Activated T-cell treated with anti-CD3 and anti-CD28 coated beads, Interleukin-2, amount 50 U/mL, for 4 hours (primary cell): ENCODE measurements at regions not wholly inside any gene's neighbourhood (a gene's known extent, or its start where the extent isn't known, plus 50 kb on each side); places are given as distances from the start of the nearest gene placed in this dataset.
"Not testable (repeated sequence)": the region's sequence is repeated elsewhere in the genome, so short reads cannot be mapped to it uniquely, and the experiment has no call there.

Source experiments
- ATAC-seq, 2 donors: fragments of 200-7000 bp; cut with Tn5 transposase; one replicate each; pipeline ENCODE4 v1.10.0; 2021
- DNase-seq: peaks from one replicate; pipeline ENCODE4 v3.0.0-alpha.2; 2020
- H3K27me3 Mint-ChIP-seq: one replicate; pipeline ENCODE4 v1.8.0; 2021; ENCODE audit warnings: low read depth, mixed read lengths
- H3K36me3 Mint-ChIP-seq: one replicate; pipeline ENCODE4 v1.8.0; 2022; ENCODE audit warnings: mixed read lengths; ENCODE audit not compliant: insufficient read depth
- H3K4me1 Mint-ChIP-seq: one replicate; pipeline ENCODE4 v1.8.0; 2021; ENCODE audit warnings: low read depth, mixed read lengths
- H3K4me3 Mint-ChIP-seq: one replicate; pipeline ENCODE4 v1.8.0; 2021; ENCODE audit warnings: mild to moderate bottlenecking, moderate library complexity, mixed read lengths
- H3K9me3 Mint-ChIP-seq: one replicate; pipeline ENCODE4 v1.8.0; 2021; ENCODE audit warnings: mixed read lengths

DNA sequence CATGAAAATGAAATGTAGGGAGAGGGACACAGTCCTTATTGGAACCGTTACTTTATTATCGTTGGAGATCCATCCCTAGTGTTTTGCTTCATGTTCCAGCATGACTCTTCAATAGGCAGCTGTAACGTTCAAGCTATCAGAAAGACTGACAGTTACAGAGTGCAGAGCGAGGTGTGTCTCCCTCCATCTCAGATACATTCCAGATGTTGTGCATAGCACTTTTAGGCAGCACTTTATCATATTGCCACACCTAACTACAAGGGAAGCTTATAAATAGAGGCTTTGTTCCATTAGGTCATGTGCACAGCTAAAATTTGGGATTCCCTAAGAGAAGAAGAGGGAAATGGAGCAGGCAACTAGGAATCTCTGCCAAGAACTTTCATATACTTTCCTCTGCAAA lies 1009.6 kb downstream of the ROBO2 start:
- no peaks in the 10 kb centered on the region for H3K27me3 Mint-ChIP-seq
- ATAC-seq, result no peak

DNA sequence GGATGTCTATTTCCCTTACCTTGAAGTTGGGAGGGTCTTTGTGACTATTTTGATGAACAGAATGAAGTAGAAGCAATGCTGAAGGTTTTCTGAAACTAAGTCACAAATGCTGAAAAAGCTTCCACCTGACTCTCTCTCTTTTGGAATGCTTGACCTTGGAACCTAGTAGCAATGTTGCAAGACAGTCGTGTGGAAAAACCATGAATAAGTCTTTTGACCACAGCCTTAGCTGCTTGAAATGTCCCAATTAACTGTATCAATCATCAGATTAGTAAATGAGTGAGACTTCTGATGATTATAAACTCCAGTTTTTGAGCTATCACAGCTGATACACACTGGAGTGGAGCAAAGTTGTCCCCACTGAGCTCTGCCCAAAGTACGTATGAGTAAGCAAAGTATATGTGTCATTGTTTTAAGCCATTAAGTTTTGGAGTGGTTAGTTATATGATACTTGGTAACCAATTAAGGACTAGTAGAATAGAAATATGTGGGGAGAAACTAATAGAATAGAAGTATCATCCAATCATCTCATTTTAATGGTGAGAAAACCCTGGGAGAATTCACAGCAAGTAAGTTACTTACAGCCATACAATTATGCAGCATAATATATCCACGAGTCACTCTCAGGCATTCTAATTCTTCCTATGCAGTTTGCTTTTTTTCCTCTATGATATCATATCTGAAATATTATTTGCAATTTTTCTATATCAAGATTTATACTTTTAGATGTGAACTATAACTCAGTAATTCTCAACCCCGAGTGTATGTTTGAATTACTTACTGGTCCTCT lies 1010.6 kb downstream of the ROBO2 start:
- H3K4me1 Mint-ChIP-seq, result no peaks in the 10 kb centered on the region
- H3K9me3 Mint-ChIP-seq, result no peaks in the 10 kb centered on the region
- H3K27me3 Mint-ChIP-seq, result no peaks in the 10 kb centered on the region
- H3K4me3 Mint-ChIP-seq, result no peak overlapping the region
- H3K36me3 Mint-ChIP-seq, result no peaks in the 10 kb centered on the region
- no peak for DNase-seq
- ATAC-seq, result no peak

More for the DNA sequence above, 1009.6 kb downstream of the ROBO2 start:
- Mint-ChIP-seq H3K4me3 (no peak overlapping the region), H3K9me3 (peaks cover 5% of the 10 kb centered on the region), H3K4me1 (no peaks in the 10 kb centered on the region), H3K36me3 (no peaks in the 10 kb centered on the region)
- DNase-seq, result no peak

DNA sequence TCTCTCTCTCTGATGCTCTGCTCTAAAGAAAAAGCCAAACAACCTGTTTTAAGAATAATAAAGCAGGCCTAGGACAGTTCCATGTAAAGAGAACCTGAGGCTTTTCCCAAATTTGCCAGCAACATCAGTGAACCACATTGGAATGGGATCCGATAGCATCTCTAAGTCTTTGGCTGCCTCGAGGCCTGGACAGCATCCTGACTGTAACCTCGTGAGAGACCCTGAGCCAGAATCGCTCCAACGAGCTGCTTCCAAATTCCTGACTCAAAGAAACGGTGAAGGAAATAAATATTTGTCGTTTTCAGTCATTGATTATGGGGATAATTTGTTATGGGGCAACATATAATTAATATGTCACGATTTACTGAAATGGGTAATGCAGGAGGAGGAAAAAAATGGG lies 1012.8 kb downstream of the ROBO2 start:
- Mint-ChIP-seq H3K36me3 (no peaks in the 10 kb centered on the region), H3K9me3 (peaks cover 4% of the 10 kb centered on the region), H3K4me3 (no peak overlapping the region), H3K4me1 (no peaks in the 10 kb centered on the region), H3K27me3 (no peaks in the 10 kb centered on the region)
- DNase-seq (no peak), ATAC-seq (no peak)

DNA sequence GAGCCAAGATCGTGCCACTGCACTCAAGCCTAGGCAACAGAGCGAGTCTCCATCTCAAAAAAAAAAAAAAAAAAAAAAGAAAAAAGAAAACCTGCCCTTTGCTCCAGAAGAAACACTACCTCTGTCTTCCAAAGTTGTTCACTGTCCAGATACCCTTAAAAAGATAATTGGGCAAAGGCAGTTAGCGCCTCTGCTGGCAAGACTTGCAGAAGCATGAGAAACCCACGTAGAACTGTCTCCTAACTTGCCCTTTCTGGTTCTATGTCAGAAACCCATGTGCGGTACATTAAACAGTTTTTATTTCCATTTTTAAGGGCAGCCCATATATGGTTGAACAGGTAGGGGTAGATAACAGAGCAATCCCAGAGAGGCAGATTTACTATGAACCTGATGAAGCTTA lies 1026.4 kb downstream of the ROBO2 start:
- ATAC-seq (no peak), DNase-seq (no peak)
- Mint-ChIP-seq H3K27me3 (no peaks in the 10 kb centered on the region), H3K9me3 (peaks cover 8% of the 10 kb centered on the region), H3K4me1 (no peaks in the 10 kb centered on the region), H3K4me3 (no peak overlapping the region), H3K36me3 (no peaks in the 10 kb centered on the region)

DNA sequence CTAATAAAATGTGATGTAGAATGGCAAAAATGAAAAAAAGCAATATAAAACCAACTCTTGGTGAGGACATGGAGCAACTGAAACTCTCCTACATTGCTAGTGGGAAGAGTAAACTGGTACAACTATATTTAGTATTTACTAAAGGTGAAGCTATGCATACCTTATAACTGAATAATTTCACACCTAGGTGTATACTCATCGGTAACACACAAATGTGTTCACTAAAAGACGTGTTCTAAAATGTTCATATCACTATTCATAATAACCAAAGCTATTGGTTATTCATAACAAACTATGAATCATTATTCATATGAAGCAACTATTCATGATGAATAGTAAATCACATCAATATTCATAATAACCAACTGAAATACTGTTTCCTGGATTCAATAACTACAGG lies 1030.3 kb downstream of the ROBO2 start:
- Mint-ChIP-seq H3K4me3 (no peak overlapping the region), H3K4me1 (no peaks in the 10 kb centered on the region), H3K9me3 (peaks cover 12% of the 10 kb centered on the region), H3K36me3 (no peaks in the 10 kb centered on the region), H3K27me3 (no peaks in the 10 kb centered on the region)
- ATAC-seq (no peak), DNase-seq (no peak)

DNA sequence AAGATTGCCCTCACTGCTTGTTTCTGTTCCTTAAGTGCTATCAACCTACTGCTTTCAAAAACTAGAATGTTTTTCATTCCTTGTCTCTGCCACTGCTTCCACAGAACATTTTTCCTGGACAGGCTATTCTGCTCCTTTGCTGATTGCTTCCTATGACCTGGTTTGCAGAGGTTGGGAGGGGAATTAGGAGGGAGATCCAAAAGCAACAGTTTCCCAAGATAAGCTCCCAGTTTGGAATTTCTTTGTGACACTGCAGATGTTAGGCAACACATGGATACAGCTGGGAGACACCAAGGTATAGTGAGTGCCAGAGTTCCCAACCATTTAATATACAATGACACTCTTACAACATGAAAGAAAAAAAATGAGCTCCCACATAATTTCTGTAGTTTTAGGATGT lies 1036.5 kb downstream of the ROBO2 start:
- Mint-ChIP-seq H3K9me3 (peaks cover 29% of the 10 kb centered on the region), H3K4me1 (no peaks in the 10 kb centered on the region), H3K36me3 (no peaks in the 10 kb centered on the region), H3K27me3 (no peaks in the 10 kb centered on the region), H3K4me3 (no peak overlapping the region)
- DNase-seq, result no peak
- ATAC-seq, result no peak

DNA sequence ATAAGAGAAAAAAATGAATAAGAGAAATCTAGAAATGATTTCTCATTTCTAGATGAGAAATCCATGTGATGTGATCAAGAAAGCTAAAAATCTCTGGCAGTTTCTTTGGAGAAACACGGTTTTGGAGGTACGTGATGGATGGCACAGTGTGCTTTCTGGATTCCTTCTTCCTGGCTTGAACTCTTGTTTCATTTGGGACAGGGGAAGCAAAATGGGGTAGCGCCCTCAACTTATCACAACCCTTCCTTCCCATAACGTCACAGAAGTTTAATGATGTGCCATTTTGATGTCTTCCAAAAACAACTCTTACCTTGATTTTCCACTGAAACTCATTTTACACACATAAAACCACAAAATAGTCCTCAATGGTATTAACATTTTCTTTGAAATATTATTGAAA lies 1037.3 kb downstream of the ROBO2 start:
- Mint-ChIP-seq H3K36me3 (no peaks in the 10 kb centered on the region), H3K4me3 (no peak overlapping the region), H3K9me3 (peaks cover 29% of the 10 kb centered on the region), H3K4me1 (no peaks in the 10 kb centered on the region), H3K27me3 (no peaks in the 10 kb centered on the region)
- no peak for DNase-seq
- no peak for ATAC-seq

DNA sequence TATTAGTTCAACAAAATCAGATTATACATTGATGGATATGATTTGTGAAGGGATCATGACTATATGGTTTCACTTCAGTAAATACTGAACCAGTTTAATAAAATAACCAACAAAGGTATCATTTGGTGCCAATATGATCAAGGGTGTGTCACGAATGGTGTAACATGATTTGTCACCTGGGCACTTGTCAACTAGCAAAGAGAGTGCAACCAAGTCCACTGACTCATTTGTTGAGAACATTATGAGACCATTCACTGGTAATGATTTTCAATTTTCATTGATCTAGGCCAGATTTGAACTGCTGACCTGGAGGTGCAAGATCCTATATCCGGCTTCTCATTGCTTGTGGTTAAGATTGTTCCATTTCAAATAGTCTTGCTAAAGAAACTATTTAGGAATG lies 1037.9 kb downstream of the ROBO2 start:
- Mint-ChIP-seq H3K27me3 (no peaks in the 10 kb centered on the region), H3K9me3 (peaks cover 29% of the 10 kb centered on the region), H3K4me3 (no peak overlapping the region), H3K4me1 (no peaks in the 10 kb centered on the region), H3K36me3 (no peaks in the 10 kb centered on the region)
- DNase-seq, result no peak
- no peak for ATAC-seq

DNA sequence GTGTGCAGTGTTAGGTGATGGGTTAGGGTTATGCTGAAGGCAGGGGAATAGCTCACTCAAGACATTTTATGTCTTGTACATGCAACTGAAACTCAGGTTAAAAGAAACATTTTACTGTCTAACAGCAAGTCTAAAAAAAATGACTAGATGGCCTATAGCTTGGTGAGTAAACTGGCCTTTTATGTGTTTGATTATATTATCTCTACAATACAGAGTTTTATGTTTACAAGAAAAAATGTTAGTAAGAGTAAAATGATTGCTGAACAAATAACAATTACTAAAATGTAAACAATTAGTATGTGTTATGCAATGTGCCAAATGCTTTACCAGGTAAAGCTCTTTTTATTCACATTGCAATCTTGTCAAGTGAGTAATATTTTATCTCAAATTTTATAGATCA lies 1039.6 kb downstream of the ROBO2 start:
- H3K4me3 Mint-ChIP-seq, result no peak overlapping the region
- no peak for DNase-seq
- H3K27me3 Mint-ChIP-seq, result no peaks in the 10 kb centered on the region
- no peaks in the 10 kb centered on the region for H3K36me3 Mint-ChIP-seq
- H3K9me3 Mint-ChIP-seq, result peaks cover 22% of the 10 kb centered on the region
- no peaks in the 10 kb centered on the region for H3K4me1 Mint-ChIP-seq
- ATAC-seq, result no peak

DNA sequence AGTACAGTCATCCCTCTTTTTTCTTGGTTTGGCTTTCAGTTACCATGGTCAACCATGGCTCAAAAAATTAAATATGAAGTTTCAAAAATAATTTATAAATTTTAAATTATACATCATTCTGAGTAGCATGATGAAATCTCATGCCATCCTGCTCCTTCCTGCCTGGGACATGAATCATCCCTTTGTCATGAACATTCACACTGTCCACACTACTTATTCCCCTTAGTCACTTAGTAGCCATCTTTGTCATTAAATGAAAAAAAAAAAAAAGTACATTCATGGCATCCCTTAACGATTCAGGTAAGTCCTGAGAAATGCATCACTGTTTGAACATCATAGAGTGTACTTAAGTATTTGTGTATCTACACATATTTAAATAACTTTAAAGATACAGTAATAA lies 1046.3 kb downstream of the ROBO2 start:
- H3K27me3 Mint-ChIP-seq, result no peaks in the 10 kb centered on the region
- no peaks in the 10 kb centered on the region for H3K36me3 Mint-ChIP-seq
- H3K4me1 Mint-ChIP-seq, result no peaks in the 10 kb centered on the region
- peaks cover 5% of the 10 kb centered on the region for H3K9me3 Mint-ChIP-seq
- ATAC-seq, result no peak
- no peak overlapping the region for H3K4me3 Mint-ChIP-seq
- no peak for DNase-seq

DNA sequence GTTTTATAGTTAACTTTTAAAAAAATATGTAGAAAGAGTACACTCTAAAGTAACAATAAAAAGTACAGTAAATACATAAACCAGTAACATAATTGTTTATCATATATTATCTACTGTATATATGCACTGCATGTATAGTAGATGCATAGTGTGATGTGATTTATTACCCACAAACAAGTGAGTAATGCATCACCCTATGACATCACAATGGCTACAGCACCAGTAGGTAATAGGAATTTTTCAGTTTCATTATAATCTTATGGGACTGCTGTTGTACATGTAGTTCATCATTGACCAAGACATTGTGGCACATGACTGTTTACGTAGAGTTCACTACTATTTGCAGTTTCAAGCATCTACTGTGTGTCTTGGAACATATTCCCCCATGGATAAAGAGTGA lies 1047.2 kb downstream of the ROBO2 start:
- peaks cover 9% of the 10 kb centered on the region for H3K9me3 Mint-ChIP-seq
- no peaks in the 10 kb centered on the region for H3K27me3 Mint-ChIP-seq
- ATAC-seq, result no peak
- H3K36me3 Mint-ChIP-seq, result no peaks in the 10 kb centered on the region
- H3K4me1 Mint-ChIP-seq, result no peaks in the 10 kb centered on the region
- no peak overlapping the region for H3K4me3 Mint-ChIP-seq
- no peak for DNase-seq

DNA sequence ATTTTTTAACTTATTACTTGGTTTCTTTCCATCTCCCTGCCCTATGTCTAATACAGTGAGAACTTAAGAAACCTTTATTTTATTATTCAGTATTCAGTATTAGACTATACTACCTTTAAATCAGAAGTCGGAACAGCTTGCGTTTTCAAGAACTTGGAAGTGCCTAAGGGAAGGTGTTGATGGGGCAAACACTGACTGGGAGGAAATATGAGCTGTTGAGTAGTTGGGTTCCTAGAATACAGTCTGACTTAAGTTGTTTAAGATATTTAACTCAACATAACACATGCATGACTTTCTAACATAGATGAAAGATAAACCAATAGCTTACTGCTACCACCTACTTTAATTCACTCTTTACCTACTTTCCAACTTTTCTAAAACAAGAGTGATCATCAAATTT lies 1048.1 kb downstream of the ROBO2 start:
- Mint-ChIP-seq H3K4me1 (no peaks in the 10 kb centered on the region), H3K36me3 (no peaks in the 10 kb centered on the region)
- no peak for ATAC-seq

DNA sequence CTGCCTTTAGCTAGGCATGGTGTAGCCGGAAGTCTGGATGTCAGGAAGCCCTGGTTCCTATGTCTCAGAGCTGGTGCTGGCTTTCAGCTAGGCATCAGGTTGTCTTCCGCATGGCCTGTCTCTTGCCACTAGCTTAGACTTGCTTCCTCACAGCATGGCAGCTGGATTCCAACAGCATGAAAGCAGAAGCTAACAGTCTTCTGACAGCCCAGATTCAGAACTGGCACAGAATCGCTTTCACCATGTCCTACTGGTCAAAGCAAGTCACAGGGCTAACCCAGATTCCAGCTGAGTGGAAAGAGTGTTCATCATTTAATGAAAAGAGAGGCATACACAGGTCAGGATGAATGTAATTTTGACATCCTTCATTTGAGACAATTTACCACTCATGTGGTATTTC lies 1050.5 kb downstream of the ROBO2 start:
- no peaks in the 10 kb centered on the region for H3K36me3 Mint-ChIP-seq
- DNase-seq (no peak), ATAC-seq (no peak)
- H3K9me3 Mint-ChIP-seq, result peaks cover 25% of the 10 kb centered on the region
- H3K4me1 Mint-ChIP-seq, result no peaks in the 10 kb centered on the region
- H3K27me3 Mint-ChIP-seq, result no peaks in the 10 kb centered on the region
- H3K4me3 Mint-ChIP-seq, result no peak overlapping the region

More for the DNA sequence above, 1048.1 kb downstream of the ROBO2 start:
- no peak for DNase-seq
- H3K27me3 Mint-ChIP-seq, result no peaks in the 10 kb centered on the region
- H3K4me3 Mint-ChIP-seq, result no peak overlapping the region
- H3K9me3 Mint-ChIP-seq, result peaks cover 13% of the 10 kb centered on the region

DNA sequence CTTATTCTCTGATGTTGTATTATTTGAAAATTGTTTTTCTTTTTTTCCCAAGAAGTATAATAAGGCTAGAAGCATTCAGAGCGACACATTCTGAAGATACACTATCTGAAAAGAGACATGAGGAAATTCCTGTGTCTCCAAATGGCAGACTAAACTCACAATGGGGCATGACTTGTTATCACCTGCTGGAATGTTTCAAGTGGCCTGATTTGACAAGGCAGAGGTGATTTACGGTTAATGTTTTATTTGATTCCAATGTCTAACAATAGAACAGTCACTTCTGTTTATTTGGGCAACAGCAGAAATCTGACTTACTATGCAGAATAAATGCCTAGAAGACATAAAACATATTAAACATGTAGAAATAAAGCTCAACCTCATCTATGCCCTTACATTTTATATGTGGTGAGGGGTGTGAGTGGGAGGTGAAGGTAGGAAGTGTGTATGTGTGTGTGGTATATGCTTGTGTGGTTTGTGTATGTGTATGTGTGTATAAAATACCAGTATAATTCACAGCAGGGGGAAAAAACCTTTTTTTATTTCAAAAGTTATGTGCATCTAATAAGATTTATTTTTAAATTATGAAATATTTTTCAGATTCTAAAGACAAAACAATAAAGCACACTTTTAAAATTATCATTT lies 1051.7 kb downstream of the ROBO2 start:
- Mint-ChIP-seq H3K9me3 (peaks cover 28% of the 10 kb centered on the region), H3K4me3 (no peak overlapping the region), H3K27me3 (no peaks in the 10 kb centered on the region), H3K36me3 (no peaks in the 10 kb centered on the region), H3K4me1 (no peaks in the 10 kb centered on the region)
- DNase-seq, result no peak
- no peak for ATAC-seq

DNA sequence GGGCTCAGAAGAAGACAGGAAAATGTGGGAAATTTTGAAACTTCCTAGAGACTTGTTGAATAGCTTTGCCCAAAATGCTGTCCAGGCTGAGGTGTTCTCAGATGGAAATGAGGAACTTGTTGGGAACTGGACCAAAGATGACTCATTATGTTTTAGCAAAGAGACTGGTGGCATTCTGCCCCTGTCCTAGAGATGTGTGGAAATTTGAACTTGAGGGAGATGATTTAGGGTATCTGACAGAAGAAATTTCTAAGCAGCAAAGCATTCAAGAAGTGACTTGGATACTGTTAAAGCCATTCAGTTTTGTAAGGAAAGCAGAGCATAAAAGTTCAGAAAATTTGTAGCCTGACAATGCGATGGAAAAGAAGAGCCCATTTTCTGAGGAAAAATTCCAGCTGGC lies 1052.7 kb downstream of the ROBO2 start:
- DNase-seq, ATAC-seq, H3K4me1 Mint-ChIP-seq, H3K36me3 Mint-ChIP-seq, H3K4me3 Mint-ChIP-seq, H3K27me3 Mint-ChIP-seq: not testable (repeated sequence)
- H3K9me3 Mint-ChIP-seq, result peaks cover 28% of the 10 kb centered on the region
